ENCODE measurements at regions not wholly inside any gene's neighbourhood (a gene's known extent, or its start where the extent isn't known, plus 50 kb on each side); places are given as distances from the start of the nearest gene placed in this dataset.
A peak's percentile ranks its signal among the peaks of the same experiment; 100 is the strongest.
"Not testable (repeated sequence)": the region's sequence is repeated elsewhere in the genome, so short reads cannot be mapped to it uniquely, and the experiment has no call there.

- no peak for TF ChIP-seq JUND (IDR thresholded peaks at IDR 0.05; ENCODE audit: low read depth)
- in situ Hi-C loops (cut with HindIII; ENCODE audit: low pct_unique_long_range_greater_than_20kb, low sequenced_read_pairs) = no loop called here
- DNase-seq (ENCODE audit: low read depth in 1 of 2, low spot score in 1 of 2) = no peak
These were observed 139.3 kb downstream of the SLC24A2 start for GRCh38 chr9:19649336-19650041.

GRCh38 chr9:19648672-19649071 lies 140.2 kb downstream of the SLC24A2 start:
- in situ Hi-C loops (cut with HindIII; ENCODE audit: low pct_unique_long_range_greater_than_20kb, low sequenced_read_pairs) = no loop called here
- DNase-seq (ENCODE audit: low read depth in 1 of 2, low spot score in 1 of 2) = no peak
- no peak for TF ChIP-seq JUND (IDR thresholded peaks at IDR 0.05; ENCODE audit: low read depth)

- no peak for TF ChIP-seq JUND (IDR thresholded peaks at IDR 0.05; ENCODE audit: low read depth)
- in situ Hi-C loops (cut with HindIII; ENCODE audit: low pct_unique_long_range_greater_than_20kb, low sequenced_read_pairs) = no loop called here
- DNase-seq (ENCODE audit: low read depth in 1 of 2, low spot score in 1 of 2) = no peak
These were observed 145.0 kb downstream of the SLC24A2 start for GRCh38 chr9:19643875-19644274.

- peak in 1 of 2 experiments; percentile 69 for DNase-seq (ENCODE audit: low read depth in 1 of 2, low spot score in 1 of 2)
- in situ Hi-C loops (cut with HindIII; ENCODE audit: low pct_unique_long_range_greater_than_20kb, low sequenced_read_pairs) = no loop called here
- TF ChIP-seq JUND (IDR thresholded peaks at IDR 0.05; ENCODE audit: low read depth) = no peak
These were observed 146.6 kb downstream of the SLC24A2 start for GRCh38 chr9:19642256-19642655.

- DNase-seq (ENCODE audit: low read depth in 1 of 2, low spot score in 1 of 2) = peak in 1 of 2 experiments; percentile 59
- no peak for TF ChIP-seq JUND (IDR thresholded peaks at IDR 0.05; ENCODE audit: low read depth)
- in situ Hi-C loops (cut with HindIII; ENCODE audit: low pct_unique_long_range_greater_than_20kb, low sequenced_read_pairs) = no loop called here
These were observed 147.8 kb downstream of the SLC24A2 start for GRCh38 chr9:19641046-19641445.

GRCh38 chr9:19640014-19640413 lies 148.8 kb downstream of the SLC24A2 start:
- in situ Hi-C loops (cut with HindIII; ENCODE audit: low pct_unique_long_range_greater_than_20kb, low sequenced_read_pairs) = no loop called here
- no peak for DNase-seq (ENCODE audit: low read depth in 1 of 2, low spot score in 1 of 2)
- no peak for TF ChIP-seq JUND (IDR thresholded peaks at IDR 0.05; ENCODE audit: low read depth)

- in situ Hi-C loops (cut with HindIII; ENCODE audit: low pct_unique_long_range_greater_than_20kb, low sequenced_read_pairs) = no loop called here
- TF ChIP-seq JUND (IDR thresholded peaks at IDR 0.05; ENCODE audit: low read depth) = no peak
- DNase-seq (ENCODE audit: low read depth in 1 of 2, low spot score in 1 of 2) = no peak
These were observed 151.8 kb downstream of the SLC24A2 start for GRCh38 chr9:19637084-19637483.

- no peak for TF ChIP-seq JUND (IDR thresholded peaks at IDR 0.05; ENCODE audit: low read depth)
- in situ Hi-C loops (cut with HindIII; ENCODE audit: low pct_unique_long_range_greater_than_20kb, low sequenced_read_pairs) = no loop called here
- DNase-seq (ENCODE audit: low read depth in 1 of 2, low spot score in 1 of 2) = no peak
These were observed 154.0 kb downstream of the SLC24A2 start for GRCh38 chr9:19634881-19635280.

GRCh38 chr9:19631181-19631580 lies 157.7 kb downstream of the SLC24A2 start:
- DNase-seq (ENCODE audit: low read depth in 1 of 2, low spot score in 1 of 2) = peak in 1 of 2 experiments; percentile 3
- no peak for TF ChIP-seq JUND (IDR thresholded peaks at IDR 0.05; ENCODE audit: low read depth)
- in situ Hi-C loops (cut with HindIII; ENCODE audit: low pct_unique_long_range_greater_than_20kb, low sequenced_read_pairs) = no loop called here

GRCh38 chr9:19630760-19631159 lies 158.1 kb downstream of the SLC24A2 start:
- no peak for DNase-seq (ENCODE audit: low read depth in 1 of 2, low spot score in 1 of 2)
- TF ChIP-seq JUND (IDR thresholded peaks at IDR 0.05; ENCODE audit: low read depth) = no peak
- in situ Hi-C loops (cut with HindIII; ENCODE audit: low pct_unique_long_range_greater_than_20kb, low sequenced_read_pairs) = no loop called here

GRCh38 chr9:19629488-19629887 lies 159.3 kb downstream of the SLC24A2 start:
- in situ Hi-C loops (cut with HindIII; ENCODE audit: low pct_unique_long_range_greater_than_20kb, low sequenced_read_pairs) = no loop called here
- TF ChIP-seq JUND (IDR thresholded peaks at IDR 0.05; ENCODE audit: low read depth) = no peak
- DNase-seq (ENCODE audit: low read depth in 1 of 2, low spot score in 1 of 2) = no peak

GRCh38 chr9:19625426-19625825 lies 163.4 kb downstream of the SLC24A2 start:
- DNase-seq (ENCODE audit: low read depth in 1 of 2, low spot score in 1 of 2); in situ Hi-C loops (cut with HindIII; ENCODE audit: low pct_unique_long_range_greater_than_20kb, low sequenced_read_pairs): not testable (repeated sequence)

- in situ Hi-C loops (cut with HindIII; ENCODE audit: low pct_unique_long_range_greater_than_20kb, low sequenced_read_pairs) = no loop called here
- no peak for TF ChIP-seq JUND (IDR thresholded peaks at IDR 0.05; ENCODE audit: low read depth)
- no peak for DNase-seq (ENCODE audit: low read depth in 1 of 2, low spot score in 1 of 2)
These were observed 164.3 kb downstream of the SLC24A2 start for GRCh38 chr9:19624519-19624918.

GRCh38 chr9:19623941-19624340 lies 164.9 kb downstream of the SLC24A2 start:
- no peak for TF ChIP-seq JUND (IDR thresholded peaks at IDR 0.05; ENCODE audit: low read depth)
- in situ Hi-C loops (cut with HindIII; ENCODE audit: low pct_unique_long_range_greater_than_20kb, low sequenced_read_pairs) = no loop called here
- no peak for DNase-seq (ENCODE audit: low read depth in 1 of 2, low spot score in 1 of 2)
